ENCODE measurements at regions not wholly inside any gene's neighbourhood (a gene's known extent, or its start where the extent isn't known, plus 50 kb on each side); places are given as distances from the start of the nearest gene placed in this dataset.

- Mint-ChIP-seq H3K27me3 (peaks cover 2 to 4% of the 10 kb centered on the region in 2 donors), H3K9me3 (no peaks in the 10 kb centered on the region), H3K27ac (no peak overlapping the region), H3K36me3 (no peaks in the 10 kb centered on the region), H3K4me1 (no peaks in the 10 kb centered on the region), H3K4me3 (no peak overlapping the region)
- H3K27ac ChIP-seq (ENCODE audit: low read length), result no peak overlapping the region
- ATAC-seq (replicated peaks in 1 of 4) (no peak), DNase-seq (no peak)
- POLR2A ChIA-PET, result no interaction called here
- H3K4me3 ChIP-seq (ENCODE audit: control insufficient read depth in 1 of 2, extremely low read depth in 1 of 2, low read length in 1 of 2), result no peak overlapping the region
- H3K4me1 ChIP-seq (ENCODE audit: control insufficient read depth in 1 of 2, extremely low read depth in 1 of 2, insufficient read depth in 2 of 2, low read length in 2 of 2), result peaks cover 0 to 3% of the 10 kb centered on the region in 2 experiments
- no peaks in the 10 kb centered on the region for H3K36me3 ChIP-seq (ENCODE audit: control insufficient read depth in 2 of 2, extremely low read depth in 1 of 2, insufficient read depth in 1 of 2, low read length in 1 of 2)
- WGBS (ENCODE audit: insufficient coverage), result 91% methylated on average over 6 of the region's 10 CpGs
- peaks cover 0 to 5% of the 10 kb centered on the region in 2 experiments for H3K27me3 ChIP-seq (replicated peaks in 1 of 2; ENCODE audit: control insufficient read depth in 2 of 2, extremely low read depth in 1 of 2, insufficient read depth in 2 of 2, low read length in 1 of 2)
- CTCF ChIA-PET, result no interaction called here
- H3K9me3 ChIP-seq, result no peaks in the 10 kb centered on the region
Observed at GRCh38 chr6:163731215-163732013, 316.9 kb downstream of the QKI start.

DNA sequence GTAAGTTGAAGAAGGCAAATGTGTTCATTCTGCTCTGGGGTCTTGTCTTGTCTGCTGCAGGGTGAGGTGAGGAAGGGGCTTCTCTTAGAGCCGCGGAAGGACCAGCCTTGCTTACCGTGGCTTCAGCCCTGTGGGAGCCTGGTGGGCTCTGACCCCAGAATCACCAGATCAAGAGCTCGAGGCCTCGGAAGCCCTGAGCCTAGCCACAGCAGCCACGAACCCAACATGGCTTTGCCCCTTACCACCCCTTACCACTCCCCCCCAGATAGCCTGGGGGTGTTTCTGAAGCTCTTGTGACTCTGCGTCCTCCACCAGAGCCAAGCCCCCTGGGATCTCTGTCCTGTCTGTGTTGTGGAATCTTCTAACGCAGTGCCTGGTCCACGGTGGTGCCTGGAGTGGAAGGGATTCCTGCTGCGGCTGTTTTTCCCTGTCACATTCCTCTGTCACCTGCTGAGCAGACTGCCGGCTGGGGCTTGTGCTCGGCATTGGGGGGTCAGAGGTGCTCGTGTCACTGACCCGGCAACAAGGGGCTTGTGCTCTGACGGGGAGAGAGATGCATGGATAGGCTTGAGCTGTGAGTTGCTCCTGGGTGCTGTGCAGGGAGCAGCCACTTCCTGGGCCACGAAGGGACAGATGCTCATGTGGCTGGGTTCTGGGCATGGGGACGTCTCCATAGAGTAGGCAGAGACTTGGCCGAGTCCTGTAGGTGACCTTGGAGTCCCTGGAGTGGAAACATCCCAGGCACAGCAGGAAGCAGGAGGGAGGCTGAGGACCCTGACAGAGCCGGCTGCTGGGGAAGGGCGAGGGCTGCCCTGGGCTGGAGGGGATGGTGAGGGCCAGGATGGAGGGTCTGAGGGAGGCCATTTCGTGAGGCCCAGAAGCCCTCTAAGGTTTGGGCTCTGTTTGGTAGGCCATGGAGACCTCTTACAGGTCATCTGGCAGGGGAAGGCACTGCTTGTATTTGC is 316.0 kb downstream of the QKI start:
- Mint-ChIP-seq H3K4me1 (no peaks in the 10 kb centered on the region), H3K27me3 (peaks cover 0 to 4% of the 10 kb centered on the region in 2 donors), H3K27ac (no peak overlapping the region), H3K9me3 (no peaks in the 10 kb centered on the region), H3K36me3 (no peaks in the 10 kb centered on the region), H3K4me3 (no peak overlapping the region)
- POLR2A ChIA-PET, result no interaction called here
- CTCF ChIA-PET, result interaction anchor here in 1 of 2 donors (0.6 kb wide), 1 partner anchor 14 kb away, joined by 7 read pairs; no protein-coding TSS in a partner anchor
- H3K4me1 ChIP-seq (ENCODE audit: control insufficient read depth in 1 of 2, extremely low read depth in 1 of 2, insufficient read depth in 2 of 2, low read length in 2 of 2), result peaks cover 0 to 3% of the 10 kb centered on the region in 2 experiments
- H3K4me3 ChIP-seq (ENCODE audit: control insufficient read depth in 1 of 2, extremely low read depth in 1 of 2, low read length in 1 of 2), result no peak overlapping the region
- no peak overlapping the region for H3K27ac ChIP-seq (ENCODE audit: low read length)
- H3K36me3 ChIP-seq (ENCODE audit: control insufficient read depth in 2 of 2, extremely low read depth in 1 of 2, insufficient read depth in 1 of 2, low read length in 1 of 2), result no peaks in the 10 kb centered on the region
- no peaks in the 10 kb centered on the region for H3K9me3 ChIP-seq
- peaks cover 0 to 5% of the 10 kb centered on the region in 2 experiments for H3K27me3 ChIP-seq (replicated peaks in 1 of 2; ENCODE audit: control insufficient read depth in 2 of 2, extremely low read depth in 1 of 2, insufficient read depth in 2 of 2, low read length in 1 of 2)
- DNase-seq, result no peak
- ATAC-seq (replicated peaks in 1 of 4), result no peak
- 87% methylated on average over 14 of the region's 21 CpGs for WGBS (ENCODE audit: insufficient coverage)

DNA sequence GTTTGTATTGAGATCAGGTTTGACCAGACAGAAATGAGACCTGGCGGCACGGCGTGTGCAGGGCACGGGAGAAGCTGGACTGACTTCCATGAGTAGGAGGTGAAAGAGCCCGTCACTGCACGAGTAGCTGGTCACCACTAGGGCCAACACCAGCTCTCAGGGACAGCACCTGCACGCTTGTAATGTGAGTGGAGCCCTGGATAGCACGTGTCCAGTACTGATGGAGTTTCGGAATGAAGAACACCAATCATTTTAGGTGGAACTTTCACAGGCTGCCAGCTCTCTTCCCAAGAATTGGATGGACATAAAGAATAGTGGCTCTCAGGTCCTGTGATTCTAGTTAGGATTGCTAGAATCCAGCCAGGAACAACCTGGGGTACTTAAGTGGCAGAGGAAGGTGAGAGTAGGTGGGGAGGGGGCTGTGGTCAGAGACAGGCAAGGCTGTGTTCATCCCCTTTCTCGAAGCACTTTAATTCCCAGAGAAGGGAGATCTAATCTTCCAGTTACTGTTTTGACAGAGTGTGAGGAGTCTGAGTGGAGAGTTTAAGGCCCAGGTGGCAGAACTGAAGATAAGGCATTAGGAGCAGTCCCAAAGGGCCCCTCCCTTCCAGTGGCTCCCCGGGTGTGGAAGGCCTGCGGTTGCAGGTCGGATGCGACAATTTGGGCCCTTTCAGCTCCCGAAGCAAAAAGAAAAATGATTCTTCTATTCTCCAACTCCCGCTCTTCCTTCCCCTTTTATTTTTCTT is 314.8 kb downstream of the QKI start:
- Histone ChIP-seq H3K4me1 (ENCODE audit: control insufficient read depth in 1 of 2, extremely low read depth in 1 of 2, insufficient read depth in 2 of 2, low read length in 2 of 2) (peaks cover 0 to 3% of the 10 kb centered on the region in 2 experiments), H3K36me3 (ENCODE audit: control insufficient read depth in 2 of 2, extremely low read depth in 1 of 2, insufficient read depth in 1 of 2, low read length in 1 of 2) (no peaks in the 10 kb centered on the region), H3K27me3 (replicated peaks in 1 of 2; ENCODE audit: control insufficient read depth in 2 of 2, extremely low read depth in 1 of 2, insufficient read depth in 2 of 2, low read length in 1 of 2) (peaks cover 0 to 9% of the 10 kb centered on the region in 2 experiments), H3K27ac (ENCODE audit: low read length) (no peak overlapping the region), H3K9me3 (no peaks in the 10 kb centered on the region), H3K4me3 (ENCODE audit: control insufficient read depth in 1 of 2, extremely low read depth in 1 of 2, low read length in 1 of 2) (no peak overlapping the region)
- CTCF ChIA-PET, result no interaction called here
- Mint-ChIP-seq H3K4me1 (no peaks in the 10 kb centered on the region), H3K27me3 (peaks cover 0 to 4% of the 10 kb centered on the region in 2 donors), H3K27ac (no peak overlapping the region), H3K9me3 (no peaks in the 10 kb centered on the region), H3K36me3 (no peaks in the 10 kb centered on the region), H3K4me3 (no peak overlapping the region)
- POLR2A ChIA-PET, result no interaction called here
- DNase-seq (no peak), ATAC-seq (replicated peaks in 1 of 4) (no peak)
- WGBS (ENCODE audit: insufficient coverage), result 82% methylated on average over 10 of the region's 16 CpGs

- ChIA-PET POLR2A (no interaction called here), CTCF (no interaction called here)
- H3K4me1 Mint-ChIP-seq, result no peaks in the 10 kb centered on the region
- peaks cover 0 to 9% of the 10 kb centered on the region in 2 experiments for H3K27me3 ChIP-seq (replicated peaks in 1 of 2; ENCODE audit: control insufficient read depth in 2 of 2, extremely low read depth in 1 of 2, insufficient read depth in 2 of 2, low read length in 1 of 2)
- H3K36me3 Mint-ChIP-seq, result no peaks in the 10 kb centered on the region
- no peaks in the 10 kb centered on the region for H3K36me3 ChIP-seq (ENCODE audit: control insufficient read depth in 2 of 2, extremely low read depth in 1 of 2, insufficient read depth in 1 of 2, low read length in 1 of 2)
- ATAC-seq (replicated peaks in 1 of 4), result no peak
- no peaks in the 10 kb centered on the region for H3K9me3 ChIP-seq
- H3K4me3 ChIP-seq (ENCODE audit: control insufficient read depth in 1 of 2, extremely low read depth in 1 of 2, low read length in 1 of 2), result no peak overlapping the region
- peaks cover 0 to 4% of the 10 kb centered on the region in 2 donors for H3K27me3 Mint-ChIP-seq
- no peak overlapping the region for H3K27ac Mint-ChIP-seq
- H3K4me1 ChIP-seq (ENCODE audit: control insufficient read depth in 1 of 2, extremely low read depth in 1 of 2, insufficient read depth in 2 of 2, low read length in 2 of 2), result peaks cover 0 to 3% of the 10 kb centered on the region in 2 experiments
- no peaks in the 10 kb centered on the region for H3K9me3 Mint-ChIP-seq
- DNase-seq, result no peak
- no peak overlapping the region for H3K27ac ChIP-seq (ENCODE audit: low read length)
- 82% methylated on average over 7 of the region's 13 CpGs for WGBS (ENCODE audit: insufficient coverage)
- H3K4me3 Mint-ChIP-seq, result no peak overlapping the region
Observed at GRCh38 chr6:163728442-163729126, 314.1 kb downstream of the QKI start.

- peaks cover 0 to 6% of the 10 kb centered on the region in 2 donors for H3K27me3 Mint-ChIP-seq
- ChIA-PET POLR2A (no interaction called here), CTCF (no interaction called here)
- ATAC-seq (replicated peaks in 1 of 4) (no peak), DNase-seq (no peak)
- H3K4me3 Mint-ChIP-seq, result no peak overlapping the region
- H3K36me3 ChIP-seq (ENCODE audit: control insufficient read depth in 2 of 2, extremely low read depth in 1 of 2, insufficient read depth in 1 of 2, low read length in 1 of 2), result no peaks in the 10 kb centered on the region
- H3K4me3 ChIP-seq (ENCODE audit: control insufficient read depth in 1 of 2, extremely low read depth in 1 of 2, low read length in 1 of 2), result no peak overlapping the region
- H3K27ac Mint-ChIP-seq, result no peak overlapping the region
- no peaks in the 10 kb centered on the region for H3K36me3 Mint-ChIP-seq
- WGBS (ENCODE audit: insufficient coverage), result 78% methylated on average over 13 of the region's 14 CpGs
- peaks cover 0 to 3% of the 10 kb centered on the region in 2 experiments for H3K4me1 ChIP-seq (ENCODE audit: control insufficient read depth in 1 of 2, extremely low read depth in 1 of 2, insufficient read depth in 2 of 2, low read length in 2 of 2)
- H3K9me3 ChIP-seq, result no peaks in the 10 kb centered on the region
- H3K27ac ChIP-seq (ENCODE audit: low read length), result no peak overlapping the region
- H3K27me3 ChIP-seq (replicated peaks in 1 of 2; ENCODE audit: control insufficient read depth in 2 of 2, extremely low read depth in 1 of 2, insufficient read depth in 2 of 2, low read length in 1 of 2), result peaks cover 0 to 9% of the 10 kb centered on the region in 2 experiments
- H3K4me1 Mint-ChIP-seq, result no peaks in the 10 kb centered on the region
- H3K9me3 Mint-ChIP-seq, result no peaks in the 10 kb centered on the region
Observed at GRCh38 chr6:163726037-163726695, 311.6 kb downstream of the QKI start.

All from T-cell (primary cell).